ENCODE measurements at regions not wholly inside any gene's neighbourhood (a gene's known extent, or its start where the extent isn't known, plus 50 kb on each side); places are given as distances from the start of the nearest gene placed in this dataset.

GRCh38 chr18:68418226-68418868, 296.6 kb downstream of the TMX3 start:
- Histone ChIP-seq H3K36me3 (no peaks in the 10 kb centered on the region), H3K9me3 (no peaks in the 10 kb centered on the region), H3K27me3 (no peaks in the 10 kb centered on the region), H3K4me3 (no peak overlapping the region), H3K27ac (no peak overlapping the region), H3K4me1 (ENCODE audit: insufficient read depth) (no peaks in the 10 kb centered on the region)
- intact Hi-C loops (cut with DNase I): no loop called here
- 72 to 81% (median 74%) methylated on average over 11 of the region's 11 CpGs for WGBS, 3 donors
- DNase-seq: no peak
- TF ChIP-seq CTCF (IDR thresholded peaks at IDR 0.05) (no peak), EP300 (IDR thresholded peaks at IDR 0.05) (no peak), POLR2A (IDR thresholded peaks at IDR 0.05) (no peak)

GRCh38 chr18:68417826-68418225, 297.1 kb downstream of the TMX3 start:
- Histone ChIP-seq H3K4me3 (no peak overlapping the region), H3K36me3 (no peaks in the 10 kb centered on the region), H3K27me3 (no peaks in the 10 kb centered on the region), H3K4me1 (ENCODE audit: insufficient read depth) (no peaks in the 10 kb centered on the region), H3K9me3 (no peaks in the 10 kb centered on the region), H3K27ac (no peak overlapping the region)
- no peak for TF ChIP-seq POLR2A (IDR thresholded peaks at IDR 0.05)
- 64 to 75% (median 68%) methylated on average over 3 of the region's 3 CpGs for WGBS, 3 donors
- no peak for DNase-seq
- intact Hi-C loops (cut with DNase I): no loop called here

- Histone ChIP-seq H3K4me3 (no peak overlapping the region), H3K36me3 (no peaks in the 10 kb centered on the region), H3K9me3 (no peaks in the 10 kb centered on the region), H3K27me3 (no peaks in the 10 kb centered on the region), H3K4me1 (ENCODE audit: insufficient read depth) (no peaks in the 10 kb centered on the region), H3K27ac (no peak overlapping the region)
- intact Hi-C loops (cut with DNase I): no loop called here
- 29 to 41% (median 33%) methylated on average over 2 of the region's 2 CpGs for WGBS, 3 donors
- no peak for TF ChIP-seq POLR2A (IDR thresholded peaks at IDR 0.05)
- no peak for TF ChIP-seq CTCF (IDR thresholded peaks at IDR 0.05)
- no peak for TF ChIP-seq EP300 (IDR thresholded peaks at IDR 0.05)
- no peak for DNase-seq
These were observed 297.6 kb downstream of the TMX3 start for GRCh38 chr18:68417166-68417799.

- no peaks in the 10 kb centered on the region for H3K27me3 ChIP-seq
- H3K4me1 ChIP-seq (ENCODE audit: insufficient read depth): no peaks in the 10 kb centered on the region
- H3K36me3 ChIP-seq: no peaks in the 10 kb centered on the region
- no peak for DNase-seq
- H3K9me3 ChIP-seq: no peaks in the 10 kb centered on the region
- 87 to 93% (median 91%) methylated on average over 2 of the region's 2 CpGs for WGBS, 3 donors
- intact Hi-C loops (cut with DNase I): no loop called here
- no peak overlapping the region for H3K27ac ChIP-seq
- H3K4me3 ChIP-seq: no peak overlapping the region
- no peak for TF ChIP-seq EP300 (IDR thresholded peaks at IDR 0.05)
- TF ChIP-seq CTCF (IDR thresholded peaks at IDR 0.05): no peak
- no peak for TF ChIP-seq POLR2A (IDR thresholded peaks at IDR 0.05)
These were observed 300.5 kb downstream of the TMX3 start for GRCh38 chr18:68414407-68414806.

GRCh38 chr18:68409576-68409975, 305.3 kb downstream of the TMX3 start:
- TF ChIP-seq EP300 (IDR thresholded peaks at IDR 0.05) (no peak), CTCF (IDR thresholded peaks at IDR 0.05) (no peak), POLR2A (IDR thresholded peaks at IDR 0.05) (no peak)

More at GRCh38 chr18:68409576-68409975, 305.3 kb downstream of the TMX3 start:
- WGBS, 3 donors: 14% methylated on average over 2 of the region's 2 CpGs
- no peak for DNase-seq
- Histone ChIP-seq H3K36me3 (no peaks in the 10 kb centered on the region), H3K4me3 (no peak overlapping the region), H3K9me3 (no peaks in the 10 kb centered on the region), H3K4me1 (ENCODE audit: insufficient read depth) (no peaks in the 10 kb centered on the region), H3K27me3 (no peaks in the 10 kb centered on the region), H3K27ac (no peak overlapping the region)
- intact Hi-C loops (cut with DNase I): loop anchor here in 1 of 4 donors (5.0 kb wide), 1 partner anchor 942 kb away; no protein-coding TSS in a partner anchor

All from ovary (tissue), 7 donors.